Adrenal gland (tissue), 9 donors: ENCODE measurements at regions not wholly inside any gene's neighbourhood (a gene's known extent, or its start where the extent isn't known, plus 50 kb on each side); places are given as distances from the start of the nearest gene placed in this dataset.

Source experiments
- DNase-seq, 7 donors: peaks; one replicate each; pipeline ENCODE4 v3.0.0-alpha.2; 2019 to 2020
- H3K27ac ChIP-seq, 5 donors: fragments of 200-600 bp; sonication (generic) in 4 of 5; 1 replicate in 3 of 5; 2 replicates in 2 of 5; pipeline versions ENCODE4 v1.5.1 to v1.8.0; 2016 to 2020; ENCODE audit warnings: mild to moderate bottlenecking in 1 of 5
- H3K27me3 ChIP-seq: fragments of 200-600 bp; 2 replicates; pipeline ENCODE4 v1.8.0; 2021
- H3K36me3 ChIP-seq, 2 donors: fragments of 200-600 bp; replicated peaks in 1 of 2; 1 replicate in 1 of 2; 2 replicates in 1 of 2; pipeline versions ENCODE4 v1.5.1 to v1.8.0; 2018 to 2022
- H3K4me1 ChIP-seq, 2 donors: fragments of 200-600 bp; replicated peaks in 1 of 2; 1 replicate in 1 of 2; 2 replicates in 1 of 2; pipeline versions ENCODE4 v1.5.1 to v1.8.0; 2018 to 2021
- H3K4me3 ChIP-seq, 4 donors: fragments of 200-600 bp; sonication (generic) in 3 of 4; one replicate each; pipeline ENCODE4 v1.5.1; 2016 to 2018
- H3K9me3 ChIP-seq, 3 donors: fragments of 200-600 bp; sonication (generic) in 1 of 3; replicated peaks in 1 of 3; 1 replicate in 2 of 3; 2 replicates in 1 of 3; pipeline versions ENCODE4 v1.5.1 to v1.8.0; 2016 to 2021
- POLR2A ChIP-seq, 2 donors: fragments of 450-650 bp; IDR thresholded peaks; one replicate each; pipeline ENCODE4 v1.6.1; 2017; ENCODE audit warnings: antibody characterized with exemption in 2 of 2, mild to moderate bottlenecking in 2 of 2, moderate library complexity in 1 of 2
- WGBS, 4 donors: extraction: QIAGEN DNeasy Blood & Tissue Kit in 2 of 4; methylation state at CpG; one replicate each; pipeline versions ENCODE4 v1.1.5 to v1.1.7; 2013 to 2017; 5-methylcytosine and 5-hydroxymethylcytosine counted together
- intact Hi-C, 2 donors: fragments of 100-400 bp; cut with DNase I; formaldehyde crosslinking; loops; one replicate each; pipeline versions ENCODE4 v1.14.1 to v1.15.0; 2022 to 2023
- TF ChIP-seq, protein P1 (sequence below), 6 experiments: fragments of 450-650 bp in 4 of 6; fragments of 200-600 bp in 2 of 6; sonication (generic) in 1 of 6; IDR thresholded peaks; 1 replicate in 5 of 6; 2 replicates in 1 of 6; pipeline versions ENCODE4 v1.5.1 to v1.8.0; 2016 to 2021; ENCODE audit warnings: antibody characterized with exemption in 6 of 6, mild to moderate bottlenecking in 2 of 6, moderate library complexity in 1 of 6
- donor health status: healthy with polysubstance abuse.
- donor health status: Bipolar disorder and iron deficiency.
- donor health status: DM: yes; HTN: yes; CAD: no.
- donor health status: DM: no; HTN: no; CAD: no.
- donor health status: DM: no; HTN: no; CAD: no.

- H3K4me1 ChIP-seq, result no peaks in the 10 kb centered on the region
- no peaks in the 10 kb centered on the region for H3K36me3 ChIP-seq
- H3K9me3 ChIP-seq, result no peaks in the 10 kb centered on the region
- WGBS, 4 donors, result 50 to 70% (median 60%) methylated on average over 5 to 6 of the region's 6 CpGs
- DNase-seq, result no peak
- intact Hi-C loops, result no loop called here
- H3K27ac ChIP-seq, result no peak overlapping the region
- TF ChIP-seq, protein P1, sequence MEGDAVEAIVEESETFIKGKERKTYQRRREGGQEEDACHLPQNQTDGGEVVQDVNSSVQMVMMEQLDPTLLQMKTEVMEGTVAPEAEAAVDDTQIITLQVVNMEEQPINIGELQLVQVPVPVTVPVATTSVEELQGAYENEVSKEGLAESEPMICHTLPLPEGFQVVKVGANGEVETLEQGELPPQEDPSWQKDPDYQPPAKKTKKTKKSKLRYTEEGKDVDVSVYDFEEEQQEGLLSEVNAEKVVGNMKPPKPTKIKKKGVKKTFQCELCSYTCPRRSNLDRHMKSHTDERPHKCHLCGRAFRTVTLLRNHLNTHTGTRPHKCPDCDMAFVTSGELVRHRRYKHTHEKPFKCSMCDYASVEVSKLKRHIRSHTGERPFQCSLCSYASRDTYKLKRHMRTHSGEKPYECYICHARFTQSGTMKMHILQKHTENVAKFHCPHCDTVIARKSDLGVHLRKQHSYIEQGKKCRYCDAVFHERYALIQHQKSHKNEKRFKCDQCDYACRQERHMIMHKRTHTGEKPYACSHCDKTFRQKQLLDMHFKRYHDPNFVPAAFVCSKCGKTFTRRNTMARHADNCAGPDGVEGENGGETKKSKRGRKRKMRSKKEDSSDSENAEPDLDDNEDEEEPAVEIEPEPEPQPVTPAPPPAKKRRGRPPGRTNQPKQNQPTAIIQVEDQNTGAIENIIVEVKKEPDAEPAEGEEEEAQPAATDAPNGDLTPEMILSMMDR (IDR thresholded peaks at IDR 0.05), result no peak
- TF ChIP-seq POLR2A (IDR thresholded peaks at IDR 0.05), result no peak
- no peaks in the 10 kb centered on the region for H3K27me3 ChIP-seq
- H3K4me3 ChIP-seq, result no peak overlapping the region
Observed at GRCh38 chr10:2920637-2921036, 146.7 kb upstream of the PFKP start.

DNA sequence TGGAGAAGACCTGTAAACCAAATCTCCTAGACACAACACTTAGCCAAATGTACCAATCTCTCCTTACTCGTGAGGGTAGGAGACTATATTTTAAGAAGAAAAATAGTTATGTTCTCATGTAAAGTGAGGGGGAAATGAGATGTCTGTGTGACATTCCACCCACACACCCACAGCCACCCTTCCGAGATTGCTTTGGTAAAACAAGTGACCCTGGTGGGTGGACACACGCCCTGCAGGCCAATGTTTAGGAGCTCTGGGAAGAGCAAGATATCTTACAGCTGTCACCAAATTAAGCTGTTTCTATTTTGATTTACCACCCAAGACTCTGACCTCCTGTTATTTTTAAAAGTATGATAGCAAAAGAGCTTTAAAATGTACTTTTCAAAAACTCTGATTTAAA is 147.2 kb upstream of the PFKP start:
- no peaks in the 10 kb centered on the region for H3K27me3 ChIP-seq
- intact Hi-C loops, result no loop called here
- TF ChIP-seq POLR2A (IDR thresholded peaks at IDR 0.05), result no peak
- TF ChIP-seq, protein P1 (IDR thresholded peaks at IDR 0.05), result no peak
- H3K36me3 ChIP-seq, result no peaks in the 10 kb centered on the region
- no peaks in the 10 kb centered on the region for H3K4me1 ChIP-seq
- H3K9me3 ChIP-seq, result no peaks in the 10 kb centered on the region
- peak in 3 of 7 donors; percentile 6 to 61 (median 23) for DNase-seq
- H3K4me3 ChIP-seq, result no peak overlapping the region
- 38 to 46% (median 41%) methylated on average over 3 of the region's 3 CpGs for WGBS, 4 donors
- no peak overlapping the region for H3K27ac ChIP-seq

- no peak for TF ChIP-seq POLR2A (IDR thresholded peaks at IDR 0.05)
- TF ChIP-seq, protein P1 (IDR thresholded peaks at IDR 0.05), result no peak
- Histone ChIP-seq H3K4me3 (no peak overlapping the region), H3K4me1 (no peaks in the 10 kb centered on the region), H3K36me3 (no peaks in the 10 kb centered on the region), H3K9me3 (no peaks in the 10 kb centered on the region), H3K27me3 (no peaks in the 10 kb centered on the region), H3K27ac (no peak overlapping the region)
- WGBS, 4 donors, result 65 to 84% (median 81%) methylated on average over 2 of the region's 2 CpGs
- no peak for DNase-seq
- intact Hi-C loops, result no loop called here
Observed at GRCh38 chr10:2919016-2919415, 148.3 kb upstream of the PFKP start.

DNA sequence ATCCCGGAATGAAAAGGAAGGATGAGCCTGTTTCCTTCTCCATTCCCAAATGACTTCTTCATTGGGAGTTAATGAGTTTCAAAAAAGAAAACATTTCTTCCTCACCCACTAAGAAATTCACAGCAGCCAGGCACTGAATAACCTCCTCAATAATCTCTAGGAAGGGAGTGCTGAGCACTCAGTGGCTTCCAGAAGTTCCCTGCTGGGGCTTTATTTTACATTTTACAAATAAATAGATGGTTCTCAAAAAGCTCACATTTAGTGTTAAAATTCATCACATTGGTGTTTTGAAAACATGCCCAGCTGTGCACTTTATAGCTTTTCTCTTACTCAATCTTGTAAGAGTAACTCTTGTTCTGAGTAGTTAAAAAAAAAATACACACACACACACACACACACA is 148.9 kb upstream of the PFKP start:
- Histone ChIP-seq H3K4me1 (no peaks in the 10 kb centered on the region), H3K4me3 (no peak overlapping the region), H3K36me3 (no peaks in the 10 kb centered on the region), H3K9me3 (no peaks in the 10 kb centered on the region), H3K27me3 (no peaks in the 10 kb centered on the region), H3K27ac (no peak overlapping the region)
- intact Hi-C loops, result no loop called here
- 60 to 74% (median 68%) methylated on average over 1 of the region's 1 CpG for WGBS, 4 donors
- no peak for DNase-seq
- TF ChIP-seq, protein P1 (IDR thresholded peaks at IDR 0.05), result no peak
- TF ChIP-seq POLR2A (IDR thresholded peaks at IDR 0.05), result no peak
